ENCODE measurements at regions not wholly inside any gene's neighbourhood (a gene's known extent, or its start where the extent isn't known, plus 50 kb on each side); places are given as distances from the start of the nearest gene placed in this dataset.

DNA sequence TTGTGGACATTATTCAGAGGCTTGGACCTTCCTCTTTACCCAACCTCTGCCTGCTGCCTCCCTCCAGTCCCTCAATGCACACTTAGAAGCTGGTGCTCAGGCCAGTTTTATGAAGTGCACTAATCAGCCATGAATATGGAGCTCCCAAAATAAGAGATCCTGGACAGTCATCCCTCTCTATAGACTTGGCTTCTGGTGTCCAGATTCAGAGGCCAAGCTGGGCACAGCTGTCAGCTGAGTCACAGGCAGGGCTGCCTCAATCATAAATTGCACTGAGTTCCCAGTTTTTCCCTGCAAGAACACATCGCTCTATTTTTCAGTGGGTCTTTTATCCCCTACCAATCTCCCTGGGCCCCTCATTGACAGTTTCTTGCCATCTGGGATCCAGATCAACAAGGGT, 161.7 kb upstream of the CADM1 start:
- TF ChIP-seq, protein P1, sequence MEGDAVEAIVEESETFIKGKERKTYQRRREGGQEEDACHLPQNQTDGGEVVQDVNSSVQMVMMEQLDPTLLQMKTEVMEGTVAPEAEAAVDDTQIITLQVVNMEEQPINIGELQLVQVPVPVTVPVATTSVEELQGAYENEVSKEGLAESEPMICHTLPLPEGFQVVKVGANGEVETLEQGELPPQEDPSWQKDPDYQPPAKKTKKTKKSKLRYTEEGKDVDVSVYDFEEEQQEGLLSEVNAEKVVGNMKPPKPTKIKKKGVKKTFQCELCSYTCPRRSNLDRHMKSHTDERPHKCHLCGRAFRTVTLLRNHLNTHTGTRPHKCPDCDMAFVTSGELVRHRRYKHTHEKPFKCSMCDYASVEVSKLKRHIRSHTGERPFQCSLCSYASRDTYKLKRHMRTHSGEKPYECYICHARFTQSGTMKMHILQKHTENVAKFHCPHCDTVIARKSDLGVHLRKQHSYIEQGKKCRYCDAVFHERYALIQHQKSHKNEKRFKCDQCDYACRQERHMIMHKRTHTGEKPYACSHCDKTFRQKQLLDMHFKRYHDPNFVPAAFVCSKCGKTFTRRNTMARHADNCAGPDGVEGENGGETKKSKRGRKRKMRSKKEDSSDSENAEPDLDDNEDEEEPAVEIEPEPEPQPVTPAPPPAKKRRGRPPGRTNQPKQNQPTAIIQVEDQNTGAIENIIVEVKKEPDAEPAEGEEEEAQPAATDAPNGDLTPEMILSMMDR (IDR thresholded peaks at IDR 0.05; ENCODE audit: low read length), result no peak
- TF ChIP-seq EZH2 (IDR thresholded peaks at IDR 0.05; ENCODE audit: borderline replicate concordance, low read length), result no peak

Data from OCI-LY1 (cell line).